HCT116 (cell line): ENCODE measurements at regions not wholly inside any gene's neighbourhood (a gene's known extent, or its start where the extent isn't known, plus 50 kb on each side); places are given as distances from the start of the nearest gene placed in this dataset.
A peak's percentile ranks its signal among the peaks of the same experiment; 100 is the strongest.

Experiments used
- ATAC-seq: fragments of 200-7000 bp; cut with Tn5 transposase; 2 replicates; pipeline ENCODE4 v1.9.1; 2020; ENCODE audit warnings: mild to moderate bottlenecking, moderate library complexity
- BruUV-seq: library from RNA; stranded (reverse); fragments of 400-500 nt; replicated peaks from 2 replicates; lab custom pipeline; 2021; lab: Mats Ljungman, UMichigan
- CTCF ChIA-PET: fragments of 300-600 bp; sonication (Branson Sonifier 250); formaldehyde crosslinking; loops from one replicate; lab custom pipeline; 2021; ENCODE audit warnings: antibody characterized with exemption; lab: Charles Lee
- POLR2A ChIA-PET: fragments of 300-600, 350-600 bp; sonication (Branson Sonifier 250); formaldehyde crosslinking; loops from one replicate; lab custom pipeline; 2021; ENCODE audit warnings: antibody characterized with exemption; lab: Charles Lee
- RAD21 ChIA-PET, 2 experiments: fragments of 300-600 bp; sonication (Branson Sonifier 250); formaldehyde crosslinking; loops; one replicate each; lab custom pipeline; 2023; ENCODE audit warnings: low total read pairs in 2 of 2; ENCODE audit not compliant: uncharacterized antibody in 2 of 2, unreplicated experiment in 2 of 2, low non-redundant PET in 1 of 2; lab: Charles Lee
- DNase-seq: peaks from one replicate; pipeline ENCODE4 v3.0.0-alpha.2; 2010; ENCODE audit warnings: low read depth, low spot score
- H2AFZ ChIP-seq: fragments of 200-600 bp; shearing (Covaris generic), sonication (generic); 2 replicates; pipeline ENCODE4 v1.6.1; 2017; ENCODE audit warnings: low read depth, mixed run types, mixed read lengths, antibody characterized with exemption, low read length; ENCODE audit not compliant: poor library complexity, severe bottlenecking
- H3K27ac ChIP-seq: 2 replicates; pipeline ENCODE4 v1.5.1; 2012; ENCODE audit warnings: low read depth, low read length
- H3K27me3 ChIP-seq: fragments of 200-600 bp; sonication (generic); 2 replicates; pipeline ENCODE4 v1.6.1; 2016; ENCODE audit warnings: mixed run types, low read length, mixed read lengths; ENCODE audit not compliant: insufficient read depth
- H3K36me3 ChIP-seq, 2 experiments: fragments of 200-500 bp in 1 of 2; fragments of 200-600 bp in 1 of 2; sonication (Bioruptor generic) in 1 of 2; sonication (generic) in 1 of 2; 2 replicates each; pipeline versions ENCODE4 v1.5.1 to v1.6.1; 2014 to 2016; ENCODE audit warnings: low read length in 2 of 2, inconsistent platforms in 1 of 2, mixed read lengths in 1 of 2, mixed run types in 1 of 2; ENCODE audit not compliant: insufficient read depth in 2 of 2, control insufficient read depth in 1 of 2
- H3K4me1 ChIP-seq, 2 experiments: fragments of 200-600 bp in 1 of 2; sonication (generic) in 1 of 2; 2 replicates each; pipeline versions ENCODE4 v1.5.1 to v1.6.1; 2012 to 2017; ENCODE audit warnings: low read length in 2 of 2, inconsistent platforms in 1 of 2, mild to moderate bottlenecking in 1 of 2, mixed read lengths in 1 of 2, mixed run types in 1 of 2, moderate library complexity in 1 of 2; ENCODE audit not compliant: insufficient read depth in 2 of 2, control insufficient read depth in 1 of 2
- H3K4me2 ChIP-seq: fragments of 200-600 bp; sonication (generic); 2 replicates; pipeline ENCODE4 v1.6.1; 2017; ENCODE audit warnings: mixed run types, low read length, mixed read lengths
- H3K4me3 ChIP-seq, 2 experiments: fragments of 200-600 bp in 1 of 2; sonication (generic) in 1 of 2; replicated peaks in 1 of 2; 2 replicates each; pipeline ENCODE4 v1.5.1; 2011 to 2016; ENCODE audit warnings: low read length in 2 of 2, control low read depth in 1 of 2, low read depth in 1 of 2, mild to moderate bottlenecking in 1 of 2, mixed read lengths in 1 of 2, mixed run types in 1 of 2
- H3K79me2 ChIP-seq: fragments of 200-600 bp; sonication (generic); 2 replicates; pipeline ENCODE4 v1.6.1; 2017; ENCODE audit warnings: mild to moderate bottlenecking, mixed run types, low read length, moderate library complexity, mixed read lengths; ENCODE audit not compliant: insufficient read depth
- H3K9ac ChIP-seq: fragments of 200-600 bp; sonication (generic); 2 replicates; pipeline ENCODE4 v1.6.1; 2016; ENCODE audit warnings: low read length, mixed read lengths
- H3K9me2 ChIP-seq: fragments of 200-600 bp; sonication (generic), shearing (Covaris generic); 2 replicates; pipeline ENCODE4 v1.6.1; 2017; ENCODE audit warnings: mixed run types, mild to moderate bottlenecking, moderate library complexity; ENCODE audit not compliant: insufficient read depth
- H3K9me3 ChIP-seq, 2 experiments: fragments of 200-500 bp in 1 of 2; fragments of 200-600 bp in 1 of 2; sonication (Bioruptor generic) in 1 of 2; sonication (generic) in 1 of 2; 2 replicates each; pipeline ENCODE4 v1.6.1; 2014 to 2017; ENCODE audit warnings: low read length in 2 of 2, mixed read lengths in 2 of 2, inconsistent platforms in 1 of 2, low read depth in 1 of 2, mild to moderate bottlenecking in 1 of 2, mixed run types in 1 of 2, moderate library complexity in 1 of 2; ENCODE audit not compliant: control insufficient read depth in 1 of 2, insufficient read depth in 1 of 2
- H4K20me1 ChIP-seq: fragments of 200-600 bp; sonication (generic), shearing (Covaris generic); 2 replicates; pipeline ENCODE4 v1.6.1; 2017; ENCODE audit warnings: mixed run types, mild to moderate bottlenecking, moderate library complexity; ENCODE audit not compliant: insufficient read depth
- ELF1 ChIP-seq: IDR thresholded peaks from 2 replicates; pipeline ENCODE4 v1.6.1; 2012; ENCODE audit warnings: low read depth, borderline replicate concordance
- EZH2 ChIP-seq: fragments of 200-600 bp; sonication (generic); IDR thresholded peaks from 2 replicates; pipeline ENCODE4 v1.6.1; 2017; ENCODE audit warnings: antibody characterized with exemption, mixed run types
- EZH2phosphoT487 ChIP-seq: fragments of 200-600 bp; IDR thresholded peaks from 2 replicates; pipeline ENCODE4 v1.6.1; 2018; ENCODE audit warnings: antibody characterized with exemption, borderline replicate concordance
- FOSL1 ChIP-seq: IDR thresholded peaks from 2 replicates; pipeline ENCODE4 v1.6.1; 2012; ENCODE audit warnings: low read depth
- POLR2A ChIP-seq: IDR thresholded peaks from 2 replicates; pipeline ENCODE4 v1.7.0; 2011; ENCODE audit warnings: borderline replicate concordance; ENCODE audit not compliant: insufficient read depth, insufficient read length; ENCODE audit errors: extremely low read depth
- POLR2AphosphoS5 ChIP-seq: IDR thresholded peaks from 2 replicates; pipeline ENCODE4 v1.6.1; 2011; ENCODE audit warnings: mild to moderate bottlenecking, low read depth, low read length, moderate library complexity
- RAD21 ChIP-seq: IDR thresholded peaks from 2 replicates; pipeline ENCODE4 v1.6.1; 2012; ENCODE audit warnings: low read depth, mild to moderate bottlenecking
- SIN3A ChIP-seq: IDR thresholded peaks from 2 replicates; pipeline ENCODE4 v1.6.1; 2012; ENCODE audit warnings: low read depth
- SRF ChIP-seq: IDR thresholded peaks from 2 replicates; pipeline ENCODE4 v1.6.1; 2012; ENCODE audit warnings: low read depth
- ZFX ChIP-seq: fragments of 450-650 bp; IDR thresholded peaks from 2 replicates; pipeline ENCODE4 v1.6.1; 2017
- intact Hi-C: fragments of 100-400 bp; cut with micrococcal nuclease; formaldehyde crosslinking; loops from 2 replicates; pipeline ENCODE4 v1.10.0; 2022
- TF ChIP-seq, protein P1 (sequence below), 3 experiments: fragments of 200-600 bp in 1 of 3; sonication (generic) in 1 of 3; IDR thresholded peaks in 2 of 3; conservative IDR thresholded peaks in 1 of 3; 2 replicates each; pipeline ENCODE4 v1.5.1; 2012 to 2017; ENCODE audit warnings: low read depth in 2 of 3, low read length in 2 of 3, antibody characterized with exemption in 1 of 3, borderline replicate concordance in 1 of 3, control low read depth in 1 of 3, mild to moderate bottlenecking in 1 of 3, mixed read lengths in 1 of 3, mixed run types in 1 of 3, moderate library complexity in 1 of 3; ENCODE audit not compliant: insufficient read depth in 1 of 3
- TF ChIP-seq, protein P2 (sequence below): IDR thresholded peaks from 2 replicates; pipeline ENCODE4 v1.6.1; 2012
- TF ChIP-seq, protein P3 (sequence below): IDR thresholded peaks from 2 replicates; pipeline ENCODE4 v1.6.1; 2012
- TF ChIP-seq, protein P4 (sequence below): IDR thresholded peaks from 2 replicates; pipeline ENCODE4 v1.6.1; 2012; ENCODE audit warnings: low read depth

DNA sequence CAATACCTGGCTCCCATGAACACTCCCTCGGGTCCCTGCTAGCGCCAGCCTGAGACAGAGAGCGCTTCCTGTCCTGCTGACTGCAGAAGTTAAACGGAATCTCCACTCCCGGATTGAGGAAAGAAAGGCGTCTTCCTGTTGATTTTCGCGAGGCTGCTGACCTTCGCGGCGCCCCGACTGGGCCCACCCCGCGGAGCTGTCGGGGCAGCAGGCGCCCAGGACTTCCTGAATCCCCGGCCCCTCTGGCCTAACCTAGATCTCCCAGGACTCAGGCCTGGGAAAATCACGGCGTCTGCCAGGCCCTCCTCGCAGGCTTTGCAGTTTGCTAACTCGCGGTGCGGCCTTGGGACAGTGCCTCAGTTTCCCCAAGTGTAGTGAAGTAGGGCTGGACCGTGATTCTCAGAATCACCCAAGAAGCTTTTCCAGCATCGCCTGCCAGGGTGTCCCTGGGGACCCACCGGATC lies 108.8 kb downstream of the KCTD15 start:
- ATAC-seq = 0 out of 2 replicates have a peak, but pooled peaks have one; percentile 5
- no peak for DNase-seq
- H3K9me3 ChIP-seq = no peaks in the 10 kb centered on the region
- ChIA-PET RAD21 (no interaction called here), POLR2A (interaction anchor here (1.0 to 1.3 kb wide), 2 partner anchors 42 to 108 kb away, joined by 3 read pairs; no protein-coding TSS in a partner anchor), CTCF (interaction anchor here (0.6 to 1.0 kb wide), 2 partner anchors 11 to 191 kb away, joined by 3 read pairs; no protein-coding TSS in a partner anchor)
- no peaks in the 10 kb centered on the region for H3K9me2 ChIP-seq
- H3K27me3 ChIP-seq = no peaks in the 10 kb centered on the region
- no peaks in the 10 kb centered on the region for H4K20me1 ChIP-seq
- no peaks in the 10 kb centered on the region for H3K36me3 ChIP-seq
- peak overlapping the region; percentile 41 for H3K9ac ChIP-seq
- TF ChIP-seq FOSL1 (no peak), ZFX (no peak; the same call in 1 of the 2 replicates), POLR2A (no peak), POLR2AphosphoS5 (no peak), EZH2phosphoT487 (no peak), SRF (no peak), SIN3A (no peak), EZH2 (no peak), ELF1 (no peak), RAD21 (no peak)
- TF ChIP-seq, protein P1, sequence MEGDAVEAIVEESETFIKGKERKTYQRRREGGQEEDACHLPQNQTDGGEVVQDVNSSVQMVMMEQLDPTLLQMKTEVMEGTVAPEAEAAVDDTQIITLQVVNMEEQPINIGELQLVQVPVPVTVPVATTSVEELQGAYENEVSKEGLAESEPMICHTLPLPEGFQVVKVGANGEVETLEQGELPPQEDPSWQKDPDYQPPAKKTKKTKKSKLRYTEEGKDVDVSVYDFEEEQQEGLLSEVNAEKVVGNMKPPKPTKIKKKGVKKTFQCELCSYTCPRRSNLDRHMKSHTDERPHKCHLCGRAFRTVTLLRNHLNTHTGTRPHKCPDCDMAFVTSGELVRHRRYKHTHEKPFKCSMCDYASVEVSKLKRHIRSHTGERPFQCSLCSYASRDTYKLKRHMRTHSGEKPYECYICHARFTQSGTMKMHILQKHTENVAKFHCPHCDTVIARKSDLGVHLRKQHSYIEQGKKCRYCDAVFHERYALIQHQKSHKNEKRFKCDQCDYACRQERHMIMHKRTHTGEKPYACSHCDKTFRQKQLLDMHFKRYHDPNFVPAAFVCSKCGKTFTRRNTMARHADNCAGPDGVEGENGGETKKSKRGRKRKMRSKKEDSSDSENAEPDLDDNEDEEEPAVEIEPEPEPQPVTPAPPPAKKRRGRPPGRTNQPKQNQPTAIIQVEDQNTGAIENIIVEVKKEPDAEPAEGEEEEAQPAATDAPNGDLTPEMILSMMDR (IDR thresholded peaks at IDR 0.05 in 2 of 3, conservative IDR thresholded peaks at IDR 0.05 in 1 of 3; ENCODE audit: borderline replicate concordance in 1 of 3, insufficient read depth in 1 of 3, low read depth in 2 of 3, low read length in 2 of 3) = no peak
- TF ChIP-seq, protein P2, sequence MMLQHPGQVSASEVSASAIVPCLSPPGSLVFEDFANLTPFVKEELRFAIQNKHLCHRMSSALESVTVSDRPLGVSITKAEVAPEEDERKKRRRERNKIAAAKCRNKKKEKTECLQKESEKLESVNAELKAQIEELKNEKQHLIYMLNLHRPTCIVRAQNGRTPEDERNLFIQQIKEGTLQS = no peak
- TF ChIP-seq, protein P3, sequence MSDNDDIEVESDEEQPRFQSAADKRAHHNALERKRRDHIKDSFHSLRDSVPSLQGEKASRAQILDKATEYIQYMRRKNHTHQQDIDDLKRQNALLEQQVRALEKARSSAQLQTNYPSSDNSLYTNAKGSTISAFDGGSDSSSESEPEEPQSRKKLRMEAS = no peak
- TF ChIP-seq, protein P4, sequence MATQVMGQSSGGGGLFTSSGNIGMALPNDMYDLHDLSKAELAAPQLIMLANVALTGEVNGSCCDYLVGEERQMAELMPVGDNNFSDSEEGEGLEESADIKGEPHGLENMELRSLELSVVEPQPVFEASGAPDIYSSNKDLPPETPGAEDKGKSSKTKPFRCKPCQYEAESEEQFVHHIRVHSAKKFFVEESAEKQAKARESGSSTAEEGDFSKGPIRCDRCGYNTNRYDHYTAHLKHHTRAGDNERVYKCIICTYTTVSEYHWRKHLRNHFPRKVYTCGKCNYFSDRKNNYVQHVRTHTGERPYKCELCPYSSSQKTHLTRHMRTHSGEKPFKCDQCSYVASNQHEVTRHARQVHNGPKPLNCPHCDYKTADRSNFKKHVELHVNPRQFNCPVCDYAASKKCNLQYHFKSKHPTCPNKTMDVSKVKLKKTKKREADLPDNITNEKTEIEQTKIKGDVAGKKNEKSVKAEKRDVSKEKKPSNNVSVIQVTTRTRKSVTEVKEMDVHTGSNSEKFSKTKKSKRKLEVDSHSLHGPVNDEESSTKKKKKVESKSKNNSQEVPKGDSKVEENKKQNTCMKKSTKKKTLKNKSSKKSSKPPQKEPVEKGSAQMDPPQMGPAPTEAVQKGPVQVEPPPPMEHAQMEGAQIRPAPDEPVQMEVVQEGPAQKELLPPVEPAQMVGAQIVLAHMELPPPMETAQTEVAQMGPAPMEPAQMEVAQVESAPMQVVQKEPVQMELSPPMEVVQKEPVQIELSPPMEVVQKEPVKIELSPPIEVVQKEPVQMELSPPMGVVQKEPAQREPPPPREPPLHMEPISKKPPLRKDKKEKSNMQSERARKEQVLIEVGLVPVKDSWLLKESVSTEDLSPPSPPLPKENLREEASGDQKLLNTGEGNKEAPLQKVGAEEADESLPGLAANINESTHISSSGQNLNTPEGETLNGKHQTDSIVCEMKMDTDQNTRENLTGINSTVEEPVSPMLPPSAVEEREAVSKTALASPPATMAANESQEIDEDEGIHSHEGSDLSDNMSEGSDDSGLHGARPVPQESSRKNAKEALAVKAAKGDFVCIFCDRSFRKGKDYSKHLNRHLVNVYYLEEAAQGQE = no peak
- H3K79me2 ChIP-seq = no peaks in the 10 kb centered on the region
- H3K4me3 ChIP-seq = peak overlapping the region; percentile 34 to 54
- intact Hi-C loops = no loop called here
- H2AFZ ChIP-seq = peak overlapping the region; percentile 16
- no TSS peak for BruUV-seq
- H3K4me2 ChIP-seq = peak overlapping the region; percentile 86
- peak overlapping the region; percentile 43; the same call in 1 of the 2 replicates for H3K27ac ChIP-seq
- H3K4me1 ChIP-seq = peaks cover 22 to 30% of the 10 kb centered on the region in 2 experiments
